Panc1 (cell line): ENCODE measurements at regions not wholly inside any gene's neighbourhood (a gene's known extent, or its start where the extent isn't known, plus 50 kb on each side); places are given as distances from the start of the nearest gene placed in this dataset.

Source experiments
- POLR2AphosphoS5 ChIP-seq: IDR thresholded peaks from 2 replicates; pipeline ENCODE4 v1.6.1; 2012; ENCODE audit warnings: mild to moderate bottlenecking, low read depth, low read length, moderate library complexity
- TCF7L2 ChIP-seq: IDR thresholded peaks from 2 replicates; pipeline ENCODE4 v1.6.1; 2011; ENCODE audit warnings: mild to moderate bottlenecking, low read depth, low read length, inconsistent platforms
- TF ChIP-seq, protein P1 (sequence below): fragments of 450-650 bp; IDR thresholded peaks from 2 replicates; pipeline ENCODE4 v1.5.1; 2017; ENCODE audit warnings: mild to moderate bottlenecking
- TF ChIP-seq, protein P2 (sequence below), 2 experiments: IDR thresholded peaks; 2 replicates each; pipeline ENCODE4 v1.6.1; 2011 to 2012; ENCODE audit warnings: low read depth in 2 of 2, control low read depth in 1 of 2, low read length in 1 of 2, mild to moderate bottlenecking in 1 of 2, moderate library complexity in 1 of 2; ENCODE audit not compliant: insufficient read depth in 1 of 2

DNA sequence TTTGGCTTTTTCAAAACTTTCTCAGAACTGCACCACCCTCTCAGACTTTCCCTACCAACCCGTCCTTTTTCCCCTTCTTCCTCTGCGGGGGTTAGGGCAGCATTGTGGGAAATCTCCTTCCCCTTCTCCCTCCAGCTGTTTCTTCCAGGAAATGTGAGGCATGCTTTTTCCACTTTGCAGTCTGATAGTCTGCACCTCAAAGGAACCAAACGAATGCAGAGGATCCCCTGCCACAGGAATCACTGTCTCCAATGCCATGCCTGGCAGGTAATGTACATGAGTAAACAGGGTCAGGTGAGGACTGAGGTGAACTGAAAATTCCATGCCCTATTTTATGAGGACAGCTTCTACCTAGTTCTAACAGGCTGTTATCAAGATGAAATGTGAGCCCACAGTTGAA is 218.4 kb downstream of the BCAS1 start:
- TF ChIP-seq, protein P1, sequence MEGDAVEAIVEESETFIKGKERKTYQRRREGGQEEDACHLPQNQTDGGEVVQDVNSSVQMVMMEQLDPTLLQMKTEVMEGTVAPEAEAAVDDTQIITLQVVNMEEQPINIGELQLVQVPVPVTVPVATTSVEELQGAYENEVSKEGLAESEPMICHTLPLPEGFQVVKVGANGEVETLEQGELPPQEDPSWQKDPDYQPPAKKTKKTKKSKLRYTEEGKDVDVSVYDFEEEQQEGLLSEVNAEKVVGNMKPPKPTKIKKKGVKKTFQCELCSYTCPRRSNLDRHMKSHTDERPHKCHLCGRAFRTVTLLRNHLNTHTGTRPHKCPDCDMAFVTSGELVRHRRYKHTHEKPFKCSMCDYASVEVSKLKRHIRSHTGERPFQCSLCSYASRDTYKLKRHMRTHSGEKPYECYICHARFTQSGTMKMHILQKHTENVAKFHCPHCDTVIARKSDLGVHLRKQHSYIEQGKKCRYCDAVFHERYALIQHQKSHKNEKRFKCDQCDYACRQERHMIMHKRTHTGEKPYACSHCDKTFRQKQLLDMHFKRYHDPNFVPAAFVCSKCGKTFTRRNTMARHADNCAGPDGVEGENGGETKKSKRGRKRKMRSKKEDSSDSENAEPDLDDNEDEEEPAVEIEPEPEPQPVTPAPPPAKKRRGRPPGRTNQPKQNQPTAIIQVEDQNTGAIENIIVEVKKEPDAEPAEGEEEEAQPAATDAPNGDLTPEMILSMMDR = no peak
- no peak for TF ChIP-seq POLR2AphosphoS5
- TF ChIP-seq, protein P2, sequence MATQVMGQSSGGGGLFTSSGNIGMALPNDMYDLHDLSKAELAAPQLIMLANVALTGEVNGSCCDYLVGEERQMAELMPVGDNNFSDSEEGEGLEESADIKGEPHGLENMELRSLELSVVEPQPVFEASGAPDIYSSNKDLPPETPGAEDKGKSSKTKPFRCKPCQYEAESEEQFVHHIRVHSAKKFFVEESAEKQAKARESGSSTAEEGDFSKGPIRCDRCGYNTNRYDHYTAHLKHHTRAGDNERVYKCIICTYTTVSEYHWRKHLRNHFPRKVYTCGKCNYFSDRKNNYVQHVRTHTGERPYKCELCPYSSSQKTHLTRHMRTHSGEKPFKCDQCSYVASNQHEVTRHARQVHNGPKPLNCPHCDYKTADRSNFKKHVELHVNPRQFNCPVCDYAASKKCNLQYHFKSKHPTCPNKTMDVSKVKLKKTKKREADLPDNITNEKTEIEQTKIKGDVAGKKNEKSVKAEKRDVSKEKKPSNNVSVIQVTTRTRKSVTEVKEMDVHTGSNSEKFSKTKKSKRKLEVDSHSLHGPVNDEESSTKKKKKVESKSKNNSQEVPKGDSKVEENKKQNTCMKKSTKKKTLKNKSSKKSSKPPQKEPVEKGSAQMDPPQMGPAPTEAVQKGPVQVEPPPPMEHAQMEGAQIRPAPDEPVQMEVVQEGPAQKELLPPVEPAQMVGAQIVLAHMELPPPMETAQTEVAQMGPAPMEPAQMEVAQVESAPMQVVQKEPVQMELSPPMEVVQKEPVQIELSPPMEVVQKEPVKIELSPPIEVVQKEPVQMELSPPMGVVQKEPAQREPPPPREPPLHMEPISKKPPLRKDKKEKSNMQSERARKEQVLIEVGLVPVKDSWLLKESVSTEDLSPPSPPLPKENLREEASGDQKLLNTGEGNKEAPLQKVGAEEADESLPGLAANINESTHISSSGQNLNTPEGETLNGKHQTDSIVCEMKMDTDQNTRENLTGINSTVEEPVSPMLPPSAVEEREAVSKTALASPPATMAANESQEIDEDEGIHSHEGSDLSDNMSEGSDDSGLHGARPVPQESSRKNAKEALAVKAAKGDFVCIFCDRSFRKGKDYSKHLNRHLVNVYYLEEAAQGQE (IDR thresholded peaks at IDR 0.05; ENCODE audit: insufficient read depth in 1 of 2, low read depth in 2 of 2, low read length in 1 of 2) = no peak
- no peak for TF ChIP-seq TCF7L2
